ENCODE measurements at regions not wholly inside any gene's neighbourhood (a gene's known extent, or its start where the extent isn't known, plus 50 kb on each side); places are given as distances from the start of the nearest gene placed in this dataset.

DNA sequence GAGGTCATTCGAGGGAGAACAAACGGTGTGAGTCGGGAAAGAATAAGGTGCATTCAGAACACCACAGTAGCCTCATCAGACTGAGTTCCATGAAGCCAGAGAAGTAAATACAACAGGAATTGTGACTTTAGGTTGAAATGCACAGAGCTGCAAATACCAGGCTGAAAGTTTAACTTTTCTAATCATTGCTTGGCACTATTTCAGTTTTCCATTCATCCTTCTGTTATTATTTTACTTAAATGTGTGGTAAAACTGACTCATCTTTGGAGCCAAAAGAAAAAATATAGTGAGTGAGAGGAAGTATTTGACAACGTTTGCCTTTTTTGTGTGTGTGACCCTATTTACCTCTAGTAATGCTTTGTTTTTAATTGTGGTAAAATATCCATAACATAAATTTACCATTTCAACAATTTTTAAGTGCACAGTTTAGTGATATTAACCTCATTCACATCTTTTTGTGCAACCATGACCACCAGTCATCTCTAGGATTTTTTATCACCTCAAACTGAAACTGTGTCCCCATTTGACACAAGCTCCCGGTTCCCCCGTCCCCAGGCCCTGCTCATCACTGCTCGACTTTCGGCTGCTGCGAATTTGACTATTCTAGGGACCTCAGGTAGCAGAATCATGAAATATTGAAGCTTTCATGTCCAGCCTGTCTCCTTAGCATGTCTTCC is 166.8 kb downstream of the HSD17B3 start:
- TF ChIP-seq POLR2AphosphoS5 (IDR thresholded peaks at IDR 0.05; ENCODE audit: low read depth, low read length) (no peak), REST (IDR thresholded peaks at IDR 0.05; ENCODE audit: insufficient read depth in 1 of 2, low read depth in 2 of 2, low read length in 2 of 2) (no peak), SIN3A (IDR thresholded peaks at IDR 0.05; ENCODE audit: borderline replicate concordance, insufficient read depth, low read length) (no peak), TAF1 (IDR thresholded peaks at IDR 0.05; ENCODE audit: borderline replicate concordance, insufficient read depth, low read length) (no peak), FOXP2 (optimal IDR thresholded peaks at IDR 0.05; ENCODE audit: borderline replicate concordance, extremely low read depth, extremely low read length, insufficient read depth) (no peak)

Measured in PFSK-1 (cell line).